GM12891 (cell line): ENCODE measurements at regions not wholly inside any gene's neighbourhood (a gene's known extent, or its start where the extent isn't known, plus 50 kb on each side); places are given as distances from the start of the nearest gene placed in this dataset.
"Not testable (repeated sequence)": the region's sequence is repeated elsewhere in the genome, so short reads cannot be mapped to it uniquely, and the experiment has no call there.

ENCODE experiments used
- DNase-seq: peaks from one replicate; pipeline ENCODE4 v3.0.0; 2011; ENCODE audit warnings: low spot score; ENCODE audit not compliant: insufficient read length
- FAIRE-seq: peaks from 2 replicates; lab custom pipeline; 2011; peaks lifted over from hg19 to GRCh38; lab: Jason Lieb, UNC
- PAX5 ChIP-seq: IDR thresholded peaks from 2 replicates; pipeline ENCODE4 v1.6.1; 2011; ENCODE audit warnings: low read length, moderate library complexity, mild to moderate bottlenecking; ENCODE audit not compliant: insufficient read depth, severe bottlenecking
- POLR2A ChIP-seq: IDR thresholded peaks from 2 replicates; pipeline ENCODE4 v1.6.1; 2011; ENCODE audit warnings: low read depth, low read length, control low read depth
- POLR2AphosphoS5 ChIP-seq: IDR thresholded peaks from 2 replicates; pipeline ENCODE4 v1.6.1; 2011; ENCODE audit warnings: low read depth, low read length, control low read depth
- POU2F2 ChIP-seq: IDR thresholded peaks from 2 replicates; pipeline ENCODE4 v1.6.1; 2011; ENCODE audit warnings: low read depth, mild to moderate bottlenecking, control low read depth, low read length, moderate library complexity
- SPI1 ChIP-seq: IDR thresholded peaks from 2 replicates; pipeline ENCODE4 v1.6.1; 2011; ENCODE audit warnings: low read depth, low read length, control low read depth
- TAF1 ChIP-seq: IDR thresholded peaks from 2 replicates; pipeline ENCODE4 v1.6.1; 2011; ENCODE audit warnings: low read depth, low read length, control low read depth

DNA sequence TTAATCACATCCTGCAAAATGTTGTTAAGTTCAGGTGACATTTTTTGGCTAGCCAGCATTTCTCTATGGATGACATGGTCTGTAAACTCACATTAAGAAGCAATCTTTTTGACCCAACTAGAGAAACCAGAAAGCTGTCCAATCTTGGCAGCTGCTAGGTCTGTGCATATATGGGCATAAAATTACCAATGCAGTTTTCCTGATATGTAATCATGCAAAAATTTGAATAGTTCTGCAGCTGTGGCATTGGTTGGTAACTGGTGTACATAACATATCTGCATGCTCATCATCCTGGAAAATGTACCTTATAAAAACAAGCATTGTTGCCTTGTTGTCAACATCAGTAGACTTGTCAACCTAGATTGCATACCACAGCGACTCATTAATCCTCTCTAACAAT lies 620.0 kb upstream of the LRFN5 start:
- TF ChIP-seq PAX5 (no peak), POLR2AphosphoS5 (no peak), SPI1 (no peak), POU2F2 (no peak), TAF1 (no peak), POLR2A (no peak)
- DNase-seq (no peak), FAIRE-seq (no peak)

GRCh38 chr14:40985584-40985983 lies 621.1 kb upstream of the LRFN5 start:
- no peak for TF ChIP-seq POLR2A
- TF ChIP-seq PAX5, result no peak
- no peak for TF ChIP-seq POU2F2
- TF ChIP-seq POLR2AphosphoS5, result no peak
- no peak for TF ChIP-seq SPI1
- TF ChIP-seq TAF1, result no peak
- DNase-seq, result no peak
- no peak for FAIRE-seq

DNA sequence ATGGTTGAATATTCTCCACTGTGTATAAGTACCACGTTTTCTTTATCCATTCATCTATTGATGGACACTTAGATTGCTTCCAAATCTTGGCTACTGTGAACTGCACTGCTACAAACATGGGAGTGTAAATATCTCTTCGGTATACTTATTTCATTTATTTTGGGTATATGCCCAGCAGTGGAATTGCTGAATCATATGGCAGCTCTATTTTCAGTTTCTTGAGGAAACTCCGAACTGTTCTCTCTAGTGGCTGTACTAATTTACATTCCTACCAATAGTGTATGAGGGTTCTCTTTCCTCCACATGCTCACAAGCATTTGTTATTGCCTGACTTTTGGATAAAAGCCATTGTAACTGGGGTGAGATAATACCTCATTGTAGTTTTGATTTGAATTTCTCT lies 623.1 kb upstream of the LRFN5 start:
- DNase-seq, result no peak

GRCh38 chr14:40981247-40981646 lies 625.4 kb upstream of the LRFN5 start:
- DNase-seq, result no peak
- TF ChIP-seq POU2F2 (no peak), POLR2AphosphoS5 (no peak), POLR2A (no peak), TAF1 (no peak), SPI1 (no peak), PAX5 (no peak)
- FAIRE-seq, result no peak

More for the DNA sequence above, 623.1 kb upstream of the LRFN5 start:
- FAIRE-seq, result no peak
- TF ChIP-seq POLR2AphosphoS5 (no peak), POU2F2 (no peak), PAX5 (no peak), POLR2A (no peak), SPI1 (no peak), TAF1 (no peak)

DNA sequence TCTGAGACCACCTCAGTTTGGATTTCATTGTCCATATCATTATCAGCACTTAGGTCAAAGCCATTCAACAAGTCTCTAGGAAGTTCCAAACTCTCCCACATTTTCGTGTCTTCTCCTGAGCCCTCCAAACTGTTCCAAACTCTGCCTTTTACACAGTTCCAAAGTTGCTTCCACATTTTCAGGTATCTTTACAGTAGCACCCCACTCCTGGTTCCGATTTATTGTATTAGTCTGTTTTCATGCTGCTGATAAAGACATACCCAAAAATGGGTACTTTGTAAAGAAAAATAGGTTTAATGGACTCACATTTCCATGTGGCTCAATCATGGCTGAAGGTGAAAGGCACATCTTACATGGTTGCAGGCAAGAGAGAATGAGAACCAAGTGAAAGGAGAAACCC lies 646.4 kb upstream of the LRFN5 start:
- DNase-seq, FAIRE-seq: not testable (repeated sequence)

GRCh38 chr14:40955131-40955505 lies 651.6 kb upstream of the LRFN5 start:
- no peak for TF ChIP-seq TAF1
- TF ChIP-seq POLR2A, result no peak
- TF ChIP-seq POLR2AphosphoS5, result no peak
- no peak for TF ChIP-seq SPI1
- TF ChIP-seq POU2F2, result no peak
- no peak for TF ChIP-seq PAX5
- no peak for FAIRE-seq
- no peak for DNase-seq

- DNase-seq, FAIRE-seq: not testable (repeated sequence)
These were observed 652.1 kb upstream of the LRFN5 start for GRCh38 chr14:40954448-40955130.

DNA sequence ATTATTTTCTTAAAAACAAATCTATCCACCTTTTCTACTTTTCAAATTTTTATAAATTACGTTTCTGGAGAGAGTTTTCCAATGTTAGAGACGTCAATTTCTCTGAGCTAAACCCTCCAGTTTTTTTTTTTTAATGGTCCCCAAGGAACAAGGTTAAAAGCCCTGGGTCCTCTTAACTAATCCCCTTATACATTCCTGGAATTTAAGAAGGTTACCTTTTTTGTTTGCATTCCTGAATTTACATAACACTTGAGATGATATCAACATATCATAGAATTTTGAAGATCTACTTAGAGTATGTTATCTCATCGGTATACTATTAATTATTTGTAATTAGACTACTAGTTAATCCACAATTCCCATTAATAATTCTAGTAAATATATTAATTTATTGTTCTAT lies 662.2 kb upstream of the LRFN5 start:
- no peak for FAIRE-seq
- TF ChIP-seq POLR2A (no peak), POU2F2 (no peak), TAF1 (no peak), POLR2AphosphoS5 (no peak), PAX5 (no peak), SPI1 (no peak)
- no peak for DNase-seq

- TF ChIP-seq PAX5, result no peak
- TF ChIP-seq POLR2A, result no peak
- TF ChIP-seq POU2F2, result no peak
- no peak for TF ChIP-seq POLR2AphosphoS5
- TF ChIP-seq SPI1, result no peak
- no peak for TF ChIP-seq TAF1
- FAIRE-seq (no peak), DNase-seq (no peak)
These were observed 669.8 kb upstream of the LRFN5 start for GRCh38 chr14:40936861-40937260.

DNA sequence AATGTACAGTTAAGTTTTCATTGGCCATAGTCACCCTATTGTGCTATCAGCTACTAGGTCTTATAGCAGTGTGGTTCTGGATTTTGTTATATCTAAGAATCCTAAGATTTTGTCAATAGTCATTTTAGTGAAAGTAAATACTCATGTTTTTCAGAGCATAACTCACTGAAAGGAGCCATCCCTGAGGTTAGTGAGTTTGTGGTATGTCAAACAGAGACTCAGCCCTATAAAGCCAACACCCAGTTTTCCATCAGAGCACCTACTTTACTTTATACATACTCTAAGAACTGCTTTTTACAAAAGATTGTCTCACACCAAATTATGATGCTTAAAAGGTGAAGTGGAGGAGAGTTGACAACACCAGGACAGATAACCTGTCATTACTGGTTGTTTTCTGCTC lies 686.3 kb upstream of the LRFN5 start:
- DNase-seq, result no peak
- FAIRE-seq, result no peak
- TF ChIP-seq TAF1 (no peak), SPI1 (no peak), POLR2A (no peak), POLR2AphosphoS5 (no peak), PAX5 (no peak), POU2F2 (no peak)

DNA sequence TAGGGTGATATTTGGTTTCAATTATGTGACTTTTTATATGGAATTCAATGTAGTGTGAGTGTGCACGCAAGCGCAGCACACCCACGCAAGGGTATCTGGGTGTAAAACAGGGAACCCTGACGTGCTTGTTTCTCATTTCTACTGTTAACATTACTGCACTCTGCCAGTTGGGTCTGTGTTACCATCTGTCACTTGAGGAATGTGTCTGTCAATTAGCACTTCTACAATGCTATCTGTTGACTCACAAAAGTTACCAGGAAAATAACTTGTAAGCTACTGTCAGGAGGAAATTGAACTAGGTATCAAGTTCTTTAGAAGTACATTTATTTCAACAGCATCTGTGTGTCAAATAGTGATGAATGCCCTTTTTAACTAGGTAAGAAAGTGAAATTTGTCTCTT lies 695.5 kb upstream of the LRFN5 start:
- TF ChIP-seq SPI1 (no peak), POLR2A (no peak), PAX5 (no peak), POU2F2 (no peak), POLR2AphosphoS5 (no peak), TAF1 (no peak)
- FAIRE-seq, result no peak
- no peak for DNase-seq
